ENCODE measurements at regions not wholly inside any gene's neighbourhood (a gene's known extent, or its start where the extent isn't known, plus 50 kb on each side); places are given as distances from the start of the nearest gene placed in this dataset.
A peak's percentile ranks its signal among the peaks of the same experiment; 100 is the strongest.

DNA sequence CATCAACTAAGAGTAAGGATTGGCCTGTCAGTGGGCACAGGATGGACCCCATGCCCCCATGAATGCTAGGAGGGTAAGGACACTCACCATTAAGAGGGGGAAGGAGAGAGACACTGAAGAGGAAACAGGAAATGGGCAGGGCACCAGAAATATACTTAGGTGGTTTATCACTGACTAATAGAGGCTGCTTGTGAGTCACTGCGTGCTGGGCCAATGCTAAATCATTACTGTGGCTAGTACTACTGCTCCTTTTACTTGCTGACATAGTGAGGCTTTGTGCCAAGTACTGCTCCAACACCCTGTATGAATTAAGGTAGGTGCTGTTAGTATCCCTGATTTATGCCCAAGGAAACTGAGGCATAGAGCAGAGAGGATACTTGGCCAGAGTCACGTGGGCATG is 130.4 kb upstream of the FRMPD4 start:
- H2AFZ ChIP-seq (ENCODE audit: low read length): no peak overlapping the region
- H3K9me3 ChIP-seq (ENCODE audit: control insufficient read depth, insufficient read depth, low read depth, low read length): no peaks in the 10 kb centered on the region
- peak overlapping the region; percentile 1 for H3K4me2 ChIP-seq (ENCODE audit: extremely low read depth, insufficient read depth, low read length)
- H3K4me3 ChIP-seq (replicated peaks in 1 of 4; ENCODE audit: control extremely low read depth in 1 of 4, insufficient read depth in 1 of 4, low read depth in 3 of 4, low read length in 4 of 4): no peak overlapping the region
- no peak overlapping the region for H3K27ac ChIP-seq (ENCODE audit: insufficient read depth, low read length)
- H3K27me3 ChIP-seq (ENCODE audit: control insufficient read depth, insufficient read depth, low read length): no peaks in the 10 kb centered on the region
- peak; percentile 70 to 91 for DNase-seq (ENCODE audit: low read depth in 2 of 2)
- no peaks in the 10 kb centered on the region for H4K20me1 ChIP-seq (ENCODE audit: control insufficient read depth, extremely low read depth, insufficient read depth, low read length)
- H3K79me2 ChIP-seq (ENCODE audit: control insufficient read depth, insufficient read depth, low read length): no peaks in the 10 kb centered on the region
- H3K9ac ChIP-seq (ENCODE audit: insufficient read depth, low read length): no peak overlapping the region
- no peaks in the 10 kb centered on the region for H3K36me3 ChIP-seq (ENCODE audit: control insufficient read depth, insufficient read depth, low read length)
- H3K4me1 ChIP-seq (ENCODE audit: control insufficient read depth, extremely low read depth, insufficient read depth, low read length): no peaks in the 10 kb centered on the region
- TF ChIP-seq EZH2 (IDR thresholded peaks at IDR 0.05; ENCODE audit: low read length, missing control alignments): no peak
- TF ChIP-seq, protein P1, sequence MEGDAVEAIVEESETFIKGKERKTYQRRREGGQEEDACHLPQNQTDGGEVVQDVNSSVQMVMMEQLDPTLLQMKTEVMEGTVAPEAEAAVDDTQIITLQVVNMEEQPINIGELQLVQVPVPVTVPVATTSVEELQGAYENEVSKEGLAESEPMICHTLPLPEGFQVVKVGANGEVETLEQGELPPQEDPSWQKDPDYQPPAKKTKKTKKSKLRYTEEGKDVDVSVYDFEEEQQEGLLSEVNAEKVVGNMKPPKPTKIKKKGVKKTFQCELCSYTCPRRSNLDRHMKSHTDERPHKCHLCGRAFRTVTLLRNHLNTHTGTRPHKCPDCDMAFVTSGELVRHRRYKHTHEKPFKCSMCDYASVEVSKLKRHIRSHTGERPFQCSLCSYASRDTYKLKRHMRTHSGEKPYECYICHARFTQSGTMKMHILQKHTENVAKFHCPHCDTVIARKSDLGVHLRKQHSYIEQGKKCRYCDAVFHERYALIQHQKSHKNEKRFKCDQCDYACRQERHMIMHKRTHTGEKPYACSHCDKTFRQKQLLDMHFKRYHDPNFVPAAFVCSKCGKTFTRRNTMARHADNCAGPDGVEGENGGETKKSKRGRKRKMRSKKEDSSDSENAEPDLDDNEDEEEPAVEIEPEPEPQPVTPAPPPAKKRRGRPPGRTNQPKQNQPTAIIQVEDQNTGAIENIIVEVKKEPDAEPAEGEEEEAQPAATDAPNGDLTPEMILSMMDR (conservative IDR thresholded peaks at IDR 0.05 in 1 of 2, IDR thresholded peaks at IDR 0.05 in 1 of 2; ENCODE audit: low read depth in 1 of 2, low read length in 2 of 2): no peak

DNA sequence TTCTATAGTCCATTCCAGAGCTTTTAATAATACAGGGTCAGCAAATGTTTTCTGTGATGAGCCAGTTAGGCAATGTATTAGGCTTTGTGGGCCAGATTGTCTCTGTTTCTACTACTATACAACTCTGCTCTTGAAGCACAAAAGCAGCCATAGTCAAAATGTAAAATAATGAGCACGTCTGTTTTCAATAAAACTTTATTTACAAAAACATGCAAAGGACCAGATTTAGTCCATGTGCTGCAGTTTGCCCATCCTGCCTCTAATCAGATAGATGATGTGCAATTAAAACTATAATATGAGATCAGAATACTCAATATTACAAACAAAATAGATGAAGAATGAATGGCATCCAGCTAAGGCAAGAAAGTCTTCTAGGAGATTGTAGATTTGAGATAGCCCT is 127.8 kb upstream of the FRMPD4 start:
- H3K27ac ChIP-seq (ENCODE audit: insufficient read depth, low read length): no peak overlapping the region
- H3K9me3 ChIP-seq (ENCODE audit: control insufficient read depth, insufficient read depth, low read depth, low read length): no peaks in the 10 kb centered on the region
- no peak overlapping the region for H3K4me3 ChIP-seq (replicated peaks in 1 of 4; ENCODE audit: control extremely low read depth in 1 of 4, insufficient read depth in 1 of 4, low read depth in 3 of 4, low read length in 4 of 4)
- no peaks in the 10 kb centered on the region for H3K79me2 ChIP-seq (ENCODE audit: control insufficient read depth, insufficient read depth, low read length)
- no peaks in the 10 kb centered on the region for H3K4me1 ChIP-seq (ENCODE audit: control insufficient read depth, extremely low read depth, insufficient read depth, low read length)
- no peak overlapping the region for H3K4me2 ChIP-seq (ENCODE audit: extremely low read depth, insufficient read depth, low read length)
- no peaks in the 10 kb centered on the region for H3K36me3 ChIP-seq (ENCODE audit: control insufficient read depth, insufficient read depth, low read length)
- no peaks in the 10 kb centered on the region for H4K20me1 ChIP-seq (ENCODE audit: control insufficient read depth, extremely low read depth, insufficient read depth, low read length)
- no peaks in the 10 kb centered on the region for H3K27me3 ChIP-seq (ENCODE audit: control insufficient read depth, insufficient read depth, low read length)
- no peak overlapping the region for H3K9ac ChIP-seq (ENCODE audit: insufficient read depth, low read length)
- no peak for TF ChIP-seq EZH2 (IDR thresholded peaks at IDR 0.05; ENCODE audit: low read length, missing control alignments)
- TF ChIP-seq, protein P1 (conservative IDR thresholded peaks at IDR 0.05 in 1 of 2, IDR thresholded peaks at IDR 0.05 in 1 of 2; ENCODE audit: low read depth in 1 of 2, low read length in 2 of 2): no peak
- H2AFZ ChIP-seq (ENCODE audit: low read length): no peak overlapping the region
- DNase-seq (ENCODE audit: low read depth in 2 of 2): no peak

DNA sequence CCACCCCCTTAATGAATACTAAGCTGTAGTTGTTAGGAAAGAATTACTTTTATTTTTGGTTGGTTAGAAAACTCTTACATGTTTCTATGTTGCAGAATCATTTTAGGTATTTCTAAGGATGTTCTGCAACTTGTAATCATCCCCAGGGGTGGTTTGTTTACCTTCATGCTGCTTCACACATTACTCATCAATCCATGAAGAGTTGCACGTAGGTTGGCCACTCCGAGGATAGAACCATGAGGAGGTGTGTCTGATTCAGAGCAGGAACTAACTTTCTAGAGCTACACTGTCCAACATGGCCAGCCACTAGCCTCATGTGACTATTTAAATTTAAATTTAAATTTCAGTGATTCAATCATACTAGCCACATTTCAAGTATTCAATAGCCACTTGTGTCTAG is 127.2 kb upstream of the FRMPD4 start:
- Histone ChIP-seq H2AFZ (ENCODE audit: low read length) (no peak overlapping the region), H3K79me2 (ENCODE audit: control insufficient read depth, insufficient read depth, low read length) (no peaks in the 10 kb centered on the region), H3K27me3 (ENCODE audit: control insufficient read depth, insufficient read depth, low read length) (no peaks in the 10 kb centered on the region), H3K36me3 (ENCODE audit: control insufficient read depth, insufficient read depth, low read length) (no peaks in the 10 kb centered on the region), H3K9me3 (ENCODE audit: control insufficient read depth, insufficient read depth, low read depth, low read length) (no peaks in the 10 kb centered on the region), H3K4me2 (ENCODE audit: extremely low read depth, insufficient read depth, low read length) (no peak overlapping the region), H3K4me1 (ENCODE audit: control insufficient read depth, extremely low read depth, insufficient read depth, low read length) (no peaks in the 10 kb centered on the region), H3K27ac (ENCODE audit: insufficient read depth, low read length) (no peak overlapping the region), H4K20me1 (ENCODE audit: control insufficient read depth, extremely low read depth, insufficient read depth, low read length) (no peaks in the 10 kb centered on the region), H3K9ac (ENCODE audit: insufficient read depth, low read length) (no peak overlapping the region), H3K4me3 (replicated peaks in 1 of 4; ENCODE audit: control extremely low read depth in 1 of 4, insufficient read depth in 1 of 4, low read depth in 3 of 4, low read length in 4 of 4) (no peak overlapping the region)
- DNase-seq (ENCODE audit: low read depth in 2 of 2): peak; percentile 10 to 53
- TF ChIP-seq EZH2 (IDR thresholded peaks at IDR 0.05; ENCODE audit: low read length, missing control alignments): no peak
- TF ChIP-seq, protein P1 (conservative IDR thresholded peaks at IDR 0.05 in 1 of 2, IDR thresholded peaks at IDR 0.05 in 1 of 2; ENCODE audit: low read depth in 1 of 2, low read length in 2 of 2): no peak

All from fibroblast of lung (primary cell).